Mammary epithelial cell (primary cell): ENCODE measurements at regions not wholly inside any gene's neighbourhood (a gene's known extent, or its start where the extent isn't known, plus 50 kb on each side); places are given as distances from the start of the nearest gene placed in this dataset.

ENCODE experiments used
- EZH2 ChIP-seq: IDR thresholded peaks from 2 replicates; pipeline ENCODE4 v1.6.1; 2012; ENCODE audit warnings: low read length, inconsistent platforms, borderline replicate concordance
- TF ChIP-seq, protein P1 (sequence below), 2 donors: IDR thresholded peaks in 1 of 2; conservative IDR thresholded peaks in 1 of 2; 2 replicates each; pipeline ENCODE4 v1.5.1; 2011 to 2012; ENCODE audit warnings: inconsistent platforms in 2 of 2, low read length in 2 of 2, mild to moderate bottlenecking in 2 of 2, control low read depth in 1 of 2, low read depth in 1 of 2; ENCODE audit not compliant: insufficient read depth in 1 of 2; ENCODE audit errors: extremely low read depth in 1 of 2

DNA sequence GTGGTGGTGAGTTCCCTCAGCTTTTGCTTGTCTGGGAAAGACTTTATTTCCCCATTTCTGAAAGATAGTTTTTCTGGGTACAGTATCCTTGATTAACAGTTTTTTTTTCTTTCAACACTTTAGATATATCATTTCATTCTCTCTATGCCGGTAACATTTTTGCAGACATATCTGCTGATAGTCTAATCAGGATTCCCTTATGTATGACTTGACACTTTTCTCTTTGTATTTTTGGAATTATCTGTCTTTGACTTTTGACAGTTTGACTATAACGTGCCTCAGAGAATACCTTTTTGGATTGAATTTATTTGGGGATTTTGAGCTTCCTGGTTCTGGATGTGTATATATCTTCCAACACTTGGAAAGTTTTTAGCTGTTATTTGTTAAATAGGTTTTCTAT is 234.8 kb upstream of the PRICKLE1 start:
- TF ChIP-seq, protein P1, sequence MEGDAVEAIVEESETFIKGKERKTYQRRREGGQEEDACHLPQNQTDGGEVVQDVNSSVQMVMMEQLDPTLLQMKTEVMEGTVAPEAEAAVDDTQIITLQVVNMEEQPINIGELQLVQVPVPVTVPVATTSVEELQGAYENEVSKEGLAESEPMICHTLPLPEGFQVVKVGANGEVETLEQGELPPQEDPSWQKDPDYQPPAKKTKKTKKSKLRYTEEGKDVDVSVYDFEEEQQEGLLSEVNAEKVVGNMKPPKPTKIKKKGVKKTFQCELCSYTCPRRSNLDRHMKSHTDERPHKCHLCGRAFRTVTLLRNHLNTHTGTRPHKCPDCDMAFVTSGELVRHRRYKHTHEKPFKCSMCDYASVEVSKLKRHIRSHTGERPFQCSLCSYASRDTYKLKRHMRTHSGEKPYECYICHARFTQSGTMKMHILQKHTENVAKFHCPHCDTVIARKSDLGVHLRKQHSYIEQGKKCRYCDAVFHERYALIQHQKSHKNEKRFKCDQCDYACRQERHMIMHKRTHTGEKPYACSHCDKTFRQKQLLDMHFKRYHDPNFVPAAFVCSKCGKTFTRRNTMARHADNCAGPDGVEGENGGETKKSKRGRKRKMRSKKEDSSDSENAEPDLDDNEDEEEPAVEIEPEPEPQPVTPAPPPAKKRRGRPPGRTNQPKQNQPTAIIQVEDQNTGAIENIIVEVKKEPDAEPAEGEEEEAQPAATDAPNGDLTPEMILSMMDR (conservative IDR thresholded peaks at IDR 0.05 in 1 of 2, IDR thresholded peaks at IDR 0.05 in 1 of 2; ENCODE audit: extremely low read depth in 1 of 2, insufficient read depth in 1 of 2, low read depth in 1 of 2, low read length in 2 of 2): no peak
- no peak for TF ChIP-seq EZH2
